ENCODE measurements at regions not wholly inside any gene's neighbourhood (a gene's known extent, or its start where the extent isn't known, plus 50 kb on each side); places are given as distances from the start of the nearest gene placed in this dataset.

DNA sequence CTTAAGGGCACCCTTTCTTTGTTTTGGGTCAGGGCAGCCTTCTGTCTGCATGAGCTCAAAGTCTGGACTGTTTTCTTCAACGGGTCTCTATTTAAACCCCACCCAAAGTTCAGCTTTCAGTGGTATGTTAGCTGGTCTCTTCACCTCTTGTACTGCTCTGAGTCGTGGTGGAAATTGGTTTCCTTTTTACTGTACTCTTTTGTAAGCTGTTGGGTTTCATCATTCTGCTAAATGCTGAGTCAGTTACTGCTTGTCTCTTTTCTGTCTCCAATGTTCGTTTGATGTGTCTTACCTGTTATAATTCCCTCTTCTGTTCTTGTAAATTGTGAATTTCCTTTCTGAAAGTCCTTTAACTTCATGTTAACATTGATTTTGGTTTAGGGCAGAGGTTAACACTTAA, 64.1 kb upstream of the MALRD1 start:
- CTCF ChIA-PET: no interaction called here
- Histone ChIP-seq H3K4me1 (ENCODE audit: control insufficient read depth, extremely low read depth, insufficient read depth, low read length) (no peaks in the 10 kb centered on the region), H3K4me2 (ENCODE audit: insufficient read depth, low read length) (no peak overlapping the region), H3K27ac (ENCODE audit: insufficient read depth, low read depth, low read length) (no peak overlapping the region), H3K4me3 (replicated peaks in 1 of 3; ENCODE audit: insufficient read depth in 1 of 3, low read depth in 1 of 3, low read length in 3 of 3) (no peak overlapping the region), H3K36me3 (ENCODE audit: control insufficient read depth in 2 of 2, extremely low read depth in 1 of 2, insufficient read depth in 2 of 2, low read length in 2 of 2) (no peaks in the 10 kb centered on the region), H2AFZ (ENCODE audit: low read depth, low read length) (no peak overlapping the region), H3K79me2 (ENCODE audit: control insufficient read depth, insufficient read depth, low read length) (no peaks in the 10 kb centered on the region), H4K20me1 (replicated peaks; ENCODE audit: control insufficient read depth, extremely low read depth, insufficient read depth, low read length) (no peaks in the 10 kb centered on the region), H3K9me1 (replicated peaks; ENCODE audit: control insufficient read depth, extremely low read depth, insufficient read depth, low read length) (no peaks in the 10 kb centered on the region), H3K9ac (replicated peaks; ENCODE audit: extremely low read depth, insufficient read depth, low read length) (no peak overlapping the region), H3K9me3 (replicated peaks; ENCODE audit: control insufficient read depth, insufficient read depth, low read length) (peaks cover 3% of the 10 kb centered on the region), H3K27me3 (ENCODE audit: control insufficient read depth in 2 of 2, insufficient read depth in 2 of 2, low read length in 2 of 2) (no peaks in the 10 kb centered on the region)
- TF ChIP-seq EZH2 (IDR thresholded peaks at IDR 0.05; ENCODE audit: borderline replicate concordance, low read depth, low read length, severe bottlenecking): no peak
- no peak for TF ChIP-seq MYC (IDR thresholded peaks at IDR 0.05; ENCODE audit: low read depth, low read length)
- TF ChIP-seq, protein P1, sequence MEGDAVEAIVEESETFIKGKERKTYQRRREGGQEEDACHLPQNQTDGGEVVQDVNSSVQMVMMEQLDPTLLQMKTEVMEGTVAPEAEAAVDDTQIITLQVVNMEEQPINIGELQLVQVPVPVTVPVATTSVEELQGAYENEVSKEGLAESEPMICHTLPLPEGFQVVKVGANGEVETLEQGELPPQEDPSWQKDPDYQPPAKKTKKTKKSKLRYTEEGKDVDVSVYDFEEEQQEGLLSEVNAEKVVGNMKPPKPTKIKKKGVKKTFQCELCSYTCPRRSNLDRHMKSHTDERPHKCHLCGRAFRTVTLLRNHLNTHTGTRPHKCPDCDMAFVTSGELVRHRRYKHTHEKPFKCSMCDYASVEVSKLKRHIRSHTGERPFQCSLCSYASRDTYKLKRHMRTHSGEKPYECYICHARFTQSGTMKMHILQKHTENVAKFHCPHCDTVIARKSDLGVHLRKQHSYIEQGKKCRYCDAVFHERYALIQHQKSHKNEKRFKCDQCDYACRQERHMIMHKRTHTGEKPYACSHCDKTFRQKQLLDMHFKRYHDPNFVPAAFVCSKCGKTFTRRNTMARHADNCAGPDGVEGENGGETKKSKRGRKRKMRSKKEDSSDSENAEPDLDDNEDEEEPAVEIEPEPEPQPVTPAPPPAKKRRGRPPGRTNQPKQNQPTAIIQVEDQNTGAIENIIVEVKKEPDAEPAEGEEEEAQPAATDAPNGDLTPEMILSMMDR (IDR thresholded peaks at IDR 0.05; ENCODE audit: extremely low read depth in 1 of 2, insufficient read depth in 1 of 2, low read depth in 1 of 2, low read length in 2 of 2): no peak
- no peak for TF ChIP-seq POLR2AphosphoS5 (IDR thresholded peaks at IDR 0.05; ENCODE audit: insufficient read depth, low read depth, low read length)
- TF ChIP-seq GATA2 (IDR thresholded peaks at IDR 0.05; ENCODE audit: insufficient read depth, insufficient read length, low read depth, low read length): no peak
- TF ChIP-seq, protein P2, sequence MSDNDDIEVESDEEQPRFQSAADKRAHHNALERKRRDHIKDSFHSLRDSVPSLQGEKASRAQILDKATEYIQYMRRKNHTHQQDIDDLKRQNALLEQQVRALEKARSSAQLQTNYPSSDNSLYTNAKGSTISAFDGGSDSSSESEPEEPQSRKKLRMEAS (IDR thresholded peaks at IDR 0.05; ENCODE audit: insufficient read depth, insufficient read length): no peak
- no peak for TF ChIP-seq POLR2A (IDR thresholded peaks at IDR 0.05; ENCODE audit: low read depth, low read length)
- no peak for TF ChIP-seq JUN (IDR thresholded peaks at IDR 0.05; ENCODE audit: borderline replicate concordance, insufficient read depth, insufficient read length, low read depth)
- TF ChIP-seq FOS (IDR thresholded peaks at IDR 0.05; ENCODE audit: borderline replicate concordance, insufficient read depth, low read length): no peak
- intact Hi-C loops (cut with micrococcal nuclease): no loop called here
- dilution Hi-C loops (cut with MboI; ENCODE audit: extremely low pct_ligation_motif_present, low sequenced_read_pairs): no loop called here
- FAIRE-seq (no peak), DNase-seq (ENCODE audit: low read depth, low spot score) (no peak)
- BruUV-seq (replicated peaks): no TSS peak
- POLR2A ChIA-PET: no interaction called here
